T-helper 2 cell treated with Interferon-gamma antibody and Interleukin-4, amounts not matched to agents 5 μg/mL and 100 μg/mL, for 36 hours (primary cell): ENCODE measurements at regions not wholly inside any gene's neighbourhood (a gene's known extent, or its start where the extent isn't known, plus 50 kb on each side); places are given as distances from the start of the nearest gene placed in this dataset.

Experiments
- DNase-seq: peaks from one replicate; pipeline ENCODE4 v3.0.0; 2021; ENCODE audit warnings: low spot score
- H3K27ac Mint-ChIP-seq: one replicate; pipeline ENCODE4 v1.8.0; 2021; ENCODE audit warnings: mild to moderate bottlenecking, mixed read lengths
- H3K27me3 Mint-ChIP-seq: one replicate; pipeline ENCODE4 v1.8.0; 2021; ENCODE audit warnings: low read depth, mixed read lengths
- H3K36me3 Mint-ChIP-seq: one replicate; pipeline ENCODE4 v1.8.0; 2021; ENCODE audit warnings: low read depth, mixed read lengths
- H3K4me1 Mint-ChIP-seq: one replicate; pipeline ENCODE4 v1.8.0; 2021; ENCODE audit warnings: low read depth, mixed read lengths
- H3K4me3 Mint-ChIP-seq: one replicate; pipeline ENCODE4 v1.8.0; 2022; ENCODE audit warnings: mild to moderate bottlenecking, moderate library complexity, mixed read lengths
- H3K9me3 Mint-ChIP-seq: one replicate; pipeline ENCODE4 v1.8.0; 2021; ENCODE audit warnings: mixed read lengths

DNA sequence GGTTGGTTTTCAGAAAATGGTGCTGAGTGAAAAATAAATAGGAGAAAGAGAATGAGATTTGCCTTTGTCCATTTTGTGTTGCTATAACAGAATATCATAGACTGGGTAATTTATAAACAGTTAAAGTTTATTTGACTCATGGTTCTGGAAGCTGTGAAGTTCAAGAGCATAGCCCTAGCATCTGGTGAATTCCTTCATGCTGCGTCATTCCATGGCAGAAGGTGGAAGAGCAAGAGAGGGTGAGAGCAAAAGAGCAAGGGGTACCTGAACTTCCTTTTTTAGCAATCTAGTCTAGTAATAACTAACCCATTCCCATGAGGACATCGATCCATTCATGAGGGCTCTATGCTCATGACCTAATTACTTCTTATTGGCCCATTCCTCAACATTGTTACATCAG, 209.1 kb upstream of the ZP4 start:
- no peak for DNase-seq
- H3K4me3 Mint-ChIP-seq: no peak overlapping the region
- no peaks in the 10 kb centered on the region for H3K36me3 Mint-ChIP-seq
- H3K4me1 Mint-ChIP-seq: no peaks in the 10 kb centered on the region
- H3K9me3 Mint-ChIP-seq: peaks cover 16% of the 10 kb centered on the region
- H3K27ac Mint-ChIP-seq: no peak overlapping the region
- H3K27me3 Mint-ChIP-seq: no peaks in the 10 kb centered on the region

DNA sequence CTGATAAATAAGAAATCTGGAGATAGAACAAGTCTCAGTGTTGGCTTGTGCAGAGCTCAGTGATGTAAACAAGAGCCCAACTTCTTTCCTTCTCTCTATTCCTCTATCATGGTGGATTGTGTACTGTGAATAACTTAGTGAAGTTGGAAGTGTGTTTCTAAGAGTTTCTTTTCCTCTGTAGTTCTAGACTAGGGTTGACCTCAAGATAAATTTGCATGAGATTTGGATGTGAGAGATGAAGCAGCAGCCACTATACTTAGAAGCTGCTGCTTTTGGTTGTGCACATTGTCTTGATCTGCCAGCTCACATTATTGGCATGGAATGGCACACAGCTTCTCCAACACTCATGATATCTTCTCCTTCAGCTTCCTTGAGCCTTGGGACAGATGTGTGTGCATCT, 198.9 kb upstream of the ZP4 start:
- DNase-seq: no peak
- H3K9me3 Mint-ChIP-seq: peaks cover 15% of the 10 kb centered on the region
- H3K4me3 Mint-ChIP-seq: no peak overlapping the region
- H3K36me3 Mint-ChIP-seq: no peaks in the 10 kb centered on the region
- H3K4me1 Mint-ChIP-seq: no peaks in the 10 kb centered on the region
- H3K27me3 Mint-ChIP-seq: no peaks in the 10 kb centered on the region
- H3K27ac Mint-ChIP-seq: no peak overlapping the region

DNA sequence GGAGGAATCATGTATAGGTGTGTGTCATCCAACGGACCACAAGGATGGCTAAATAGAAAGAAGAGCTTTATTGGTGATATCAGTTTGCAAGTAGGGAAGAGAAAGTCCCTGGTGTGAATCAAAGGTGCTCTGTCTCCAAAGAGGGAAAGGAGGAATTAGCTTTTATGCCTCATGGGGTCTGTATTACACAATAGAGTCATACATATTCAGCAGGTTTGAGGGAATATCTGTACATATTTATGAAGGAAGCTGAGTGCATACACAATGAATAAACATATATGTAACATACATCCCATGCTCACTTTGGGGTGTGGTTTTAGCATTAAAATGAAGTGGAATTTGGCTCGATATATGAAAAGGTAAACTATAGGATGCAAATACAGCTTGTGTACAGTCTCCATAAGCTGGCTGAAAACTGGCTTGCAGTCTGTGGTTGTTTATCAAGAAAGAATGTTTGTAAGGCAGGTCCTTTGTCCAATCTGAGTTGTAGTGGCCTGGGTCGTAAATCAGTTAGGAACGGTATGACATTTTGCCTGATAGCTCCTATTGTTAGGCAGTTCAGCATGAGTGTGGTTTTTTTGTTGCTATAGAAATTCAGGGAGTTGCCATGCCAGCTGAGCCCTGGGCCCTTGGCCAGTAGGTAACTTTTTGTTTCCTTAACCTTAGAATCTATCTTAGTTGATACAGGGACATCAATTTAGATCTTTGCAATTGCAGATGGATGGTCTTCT, 198.0 kb upstream of the ZP4 start:
- Mint-ChIP-seq H3K27ac (no peak overlapping the region), H3K4me3 (no peak overlapping the region), H3K9me3 (peaks cover 15% of the 10 kb centered on the region), H3K27me3 (no peaks in the 10 kb centered on the region), H3K36me3 (no peaks in the 10 kb centered on the region), H3K4me1 (no peaks in the 10 kb centered on the region)
- no peak for DNase-seq

DNA sequence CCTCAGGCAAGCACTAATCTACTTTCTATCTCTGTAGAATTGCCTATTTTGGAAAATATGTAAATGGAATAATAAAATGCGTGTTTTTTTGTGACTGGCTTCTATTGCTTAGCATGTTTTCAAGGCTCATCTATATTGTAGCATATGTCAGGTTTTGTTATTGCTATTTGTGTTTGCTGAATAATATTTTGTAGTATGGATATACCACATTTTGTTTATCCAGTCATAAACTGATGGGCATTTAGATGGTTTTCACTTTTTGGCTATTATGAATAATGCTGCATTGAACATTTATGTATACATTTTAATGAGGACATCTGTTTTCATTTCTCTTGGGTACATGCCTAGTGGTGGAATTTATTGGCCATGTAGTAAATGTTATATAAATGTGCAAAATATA, 183.3 kb upstream of the ZP4 start:
- no peaks in the 10 kb centered on the region for H3K27me3 Mint-ChIP-seq
- H3K4me1 Mint-ChIP-seq: no peaks in the 10 kb centered on the region
- H3K27ac Mint-ChIP-seq: no peak overlapping the region
- H3K9me3 Mint-ChIP-seq: peaks cover 7% of the 10 kb centered on the region
- H3K4me3 Mint-ChIP-seq: no peak overlapping the region
- no peak for DNase-seq
- no peaks in the 10 kb centered on the region for H3K36me3 Mint-ChIP-seq

DNA sequence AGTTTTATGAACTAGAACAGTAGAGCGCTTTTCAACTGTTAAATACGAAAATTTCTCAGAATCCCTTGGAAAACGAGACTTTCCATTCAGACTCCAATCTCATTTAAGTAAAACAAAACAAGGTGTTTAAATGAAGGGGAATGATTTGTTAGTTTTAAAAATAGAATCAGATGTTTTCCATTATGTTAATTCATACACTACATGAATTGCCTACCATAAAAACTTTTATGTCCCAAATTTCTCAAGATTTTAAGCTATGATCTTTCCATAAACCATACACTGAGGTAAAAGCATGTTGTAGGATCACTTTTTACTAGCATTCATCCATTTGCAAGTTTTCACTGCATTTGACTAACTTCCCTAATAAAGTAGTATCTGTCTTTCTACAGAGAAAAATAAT, 180.3 kb upstream of the ZP4 start:
- Mint-ChIP-seq H3K4me3 (no peak overlapping the region), H3K36me3 (no peaks in the 10 kb centered on the region)
- DNase-seq: no peak

DNA sequence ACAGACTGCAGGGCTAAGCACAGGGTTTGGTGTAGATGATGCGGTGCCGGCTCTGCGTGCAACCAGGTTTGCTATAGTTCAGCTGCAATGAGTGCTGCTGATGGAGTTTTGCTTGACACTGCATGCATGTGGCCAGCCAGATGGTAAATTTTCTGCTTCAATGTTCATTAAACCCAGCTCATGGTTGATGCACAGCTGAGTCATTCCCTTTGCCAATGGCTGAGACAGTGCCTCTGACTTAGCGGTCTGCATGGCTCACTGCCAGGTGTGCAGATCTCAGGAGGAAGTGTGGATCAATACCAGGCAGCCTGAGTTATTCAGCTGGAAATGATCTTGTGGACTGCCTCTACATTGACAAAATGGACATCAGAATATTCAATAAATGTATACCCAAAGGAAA, 172.7 kb upstream of the ZP4 start:
- Mint-ChIP-seq H3K36me3 (no peaks in the 10 kb centered on the region), H3K27me3 (no peaks in the 10 kb centered on the region), H3K27ac (no peak overlapping the region), H3K9me3 (peaks cover 19% of the 10 kb centered on the region), H3K4me3 (no peak overlapping the region), H3K4me1 (no peaks in the 10 kb centered on the region)
- no peak for DNase-seq

More for the DNA sequence above, 180.3 kb upstream of the ZP4 start:
- Mint-ChIP-seq H3K27me3 (no peaks in the 10 kb centered on the region), H3K4me1 (no peaks in the 10 kb centered on the region), H3K9me3 (peaks cover 4% of the 10 kb centered on the region), H3K27ac (no peak overlapping the region)

DNA sequence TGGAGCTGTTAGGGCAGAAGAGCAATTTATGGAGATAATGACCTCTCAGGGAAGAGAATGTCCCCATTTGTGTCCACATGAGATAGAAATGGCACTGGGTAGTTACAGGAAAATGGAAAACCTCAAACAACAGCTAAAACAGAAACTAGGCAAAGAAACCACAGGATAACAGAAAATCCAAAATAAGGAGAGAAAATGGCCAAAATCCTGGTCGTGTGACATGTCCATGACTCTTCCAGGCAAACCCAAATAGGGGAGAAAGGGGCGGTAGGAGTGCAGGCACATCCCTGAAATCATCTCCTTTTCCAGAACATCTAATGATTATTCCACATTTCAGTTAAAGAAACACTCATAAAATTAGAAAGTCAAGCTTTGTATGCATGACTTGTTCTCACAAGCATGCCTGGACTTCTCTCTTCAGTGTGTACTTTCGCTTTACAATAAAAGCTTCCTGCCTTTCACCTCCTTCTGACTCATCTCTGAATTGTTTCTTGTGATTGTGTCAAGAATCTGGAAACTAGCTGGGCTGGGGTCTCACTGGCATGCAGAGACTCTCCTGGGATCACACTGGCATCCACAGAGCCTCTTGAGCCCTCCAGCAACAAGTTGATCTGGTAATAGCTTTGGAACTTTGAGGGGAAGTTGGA, 171.4 kb upstream of the ZP4 start:
- H3K36me3 Mint-ChIP-seq: no peaks in the 10 kb centered on the region
- no peaks in the 10 kb centered on the region for H3K4me1 Mint-ChIP-seq
- H3K9me3 Mint-ChIP-seq: peaks cover 22% of the 10 kb centered on the region
- DNase-seq: no peak
- H3K4me3 Mint-ChIP-seq: no peak overlapping the region
- H3K27me3 Mint-ChIP-seq: no peaks in the 10 kb centered on the region
- no peak overlapping the region for H3K27ac Mint-ChIP-seq

DNA sequence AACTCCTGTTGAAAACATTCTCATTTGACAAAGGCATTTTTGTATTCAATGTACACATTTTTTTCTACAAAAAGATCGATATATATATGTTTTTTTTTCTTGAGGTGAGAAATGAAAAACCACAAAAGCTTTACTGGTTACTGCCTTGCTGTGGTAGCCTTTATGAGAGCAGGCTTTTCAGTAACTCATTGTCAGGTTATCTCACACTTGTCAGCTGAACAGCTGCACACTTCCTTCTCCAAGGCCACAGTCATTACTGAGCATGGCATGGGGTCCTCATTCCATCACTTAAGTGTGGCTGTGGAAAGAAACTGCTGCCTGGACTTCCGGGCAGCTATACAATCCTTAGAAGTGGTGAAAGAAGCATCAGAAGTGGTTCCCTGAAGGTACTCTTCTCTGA, 169.3 kb upstream of the ZP4 start:
- H3K9me3 Mint-ChIP-seq: peaks cover 27% of the 10 kb centered on the region
- no peaks in the 10 kb centered on the region for H3K4me1 Mint-ChIP-seq
- no peaks in the 10 kb centered on the region for H3K36me3 Mint-ChIP-seq
- no peak overlapping the region for H3K4me3 Mint-ChIP-seq
- no peaks in the 10 kb centered on the region for H3K27me3 Mint-ChIP-seq
- no peak for DNase-seq
- no peak overlapping the region for H3K27ac Mint-ChIP-seq

DNA sequence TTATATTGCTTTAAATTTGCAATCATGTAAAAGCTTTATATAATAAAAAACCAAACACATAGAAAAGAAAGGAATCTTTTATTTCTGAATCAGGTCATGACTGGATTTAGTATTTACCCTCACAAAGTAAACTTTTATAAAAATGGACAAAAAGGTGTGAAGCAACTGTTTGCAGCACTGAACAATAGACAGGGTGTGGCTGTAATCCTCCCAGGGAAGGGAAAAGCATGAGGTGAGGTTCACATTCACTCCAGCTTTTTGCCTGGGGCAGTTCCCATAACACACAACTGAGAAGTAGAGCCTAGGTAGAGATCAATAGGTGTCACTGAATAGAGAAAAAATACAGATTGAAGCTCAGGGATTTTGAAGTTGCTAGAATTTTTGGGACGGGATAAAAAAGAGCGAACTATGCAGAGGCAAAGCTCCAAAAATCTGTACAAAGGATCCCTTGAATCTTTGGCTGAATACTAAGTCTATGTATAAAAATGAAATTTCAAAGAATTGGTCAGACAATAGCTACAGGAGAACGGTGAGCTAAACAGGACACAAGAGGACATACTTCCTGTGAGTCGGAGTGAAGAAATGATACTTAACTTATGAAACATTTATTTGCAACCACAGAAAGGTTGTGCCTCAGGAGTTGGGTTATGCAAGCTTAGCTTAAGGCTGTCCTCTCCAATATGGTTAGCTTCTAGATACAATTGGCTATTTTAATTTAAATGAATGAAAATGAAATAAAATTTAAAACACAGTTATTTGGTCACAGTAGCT, 162.0 kb upstream of the ZP4 start:
- no peaks in the 10 kb centered on the region for H3K27me3 Mint-ChIP-seq
- H3K27ac Mint-ChIP-seq: no peak overlapping the region
- H3K4me1 Mint-ChIP-seq: no peaks in the 10 kb centered on the region

DNA sequence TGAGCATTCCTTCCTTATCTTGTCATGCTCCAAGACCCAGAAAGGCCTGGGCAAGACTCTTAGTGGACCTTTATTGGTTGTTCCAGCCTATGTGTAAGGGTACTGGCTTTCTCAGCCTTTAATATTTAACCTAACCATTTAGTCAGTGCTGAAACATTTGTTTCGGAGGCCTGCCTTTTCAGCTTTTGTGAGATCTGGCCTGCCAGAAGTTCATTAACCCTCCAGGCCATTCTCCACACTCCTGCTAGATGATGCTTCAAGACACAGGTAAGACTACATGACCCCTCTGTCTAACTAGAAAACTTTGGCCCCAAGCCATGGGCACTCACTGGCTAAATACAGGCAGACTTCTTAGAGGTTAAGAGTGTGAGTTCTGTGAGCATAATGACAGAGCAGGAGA, 138.4 kb upstream of the ZP4 start:
- Mint-ChIP-seq H3K36me3 (no peaks in the 10 kb centered on the region), H3K27ac (no peak overlapping the region), H3K4me1 (no peaks in the 10 kb centered on the region), H3K9me3 (peaks cover 34% of the 10 kb centered on the region), H3K4me3 (no peak overlapping the region), H3K27me3 (no peaks in the 10 kb centered on the region)
- no peak for DNase-seq

More for the DNA sequence above, 162.0 kb upstream of the ZP4 start:
- H3K36me3 Mint-ChIP-seq: no peaks in the 10 kb centered on the region
- peaks cover 12% of the 10 kb centered on the region for H3K9me3 Mint-ChIP-seq
- H3K4me3 Mint-ChIP-seq: no peak overlapping the region
- DNase-seq: no peak

DNA sequence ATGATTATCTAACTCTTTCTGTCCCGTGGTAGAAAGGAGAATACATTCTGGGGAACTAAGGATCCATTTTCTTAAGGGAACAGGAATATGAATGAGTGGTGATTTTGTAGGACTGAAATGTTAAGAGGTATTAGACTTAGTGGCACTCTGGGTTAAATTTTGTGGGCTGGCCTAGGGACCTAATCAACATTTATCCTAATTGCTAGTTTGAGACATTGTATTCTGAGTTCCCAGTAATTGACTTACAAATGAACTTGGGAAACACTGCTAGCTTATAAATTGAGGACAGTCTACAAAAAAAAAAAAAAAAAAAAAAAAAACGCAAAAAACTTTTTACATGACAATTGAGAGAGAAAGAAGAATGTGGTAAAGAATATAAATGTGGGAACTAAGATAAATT, 136.6 kb upstream of the ZP4 start:
- no peaks in the 10 kb centered on the region for H3K27me3 Mint-ChIP-seq
- no peak for DNase-seq
- no peaks in the 10 kb centered on the region for H3K4me1 Mint-ChIP-seq
- H3K4me3 Mint-ChIP-seq: no peak overlapping the region
- H3K9me3 Mint-ChIP-seq: peaks cover 19% of the 10 kb centered on the region
- no peaks in the 10 kb centered on the region for H3K36me3 Mint-ChIP-seq
- H3K27ac Mint-ChIP-seq: no peak overlapping the region

DNA sequence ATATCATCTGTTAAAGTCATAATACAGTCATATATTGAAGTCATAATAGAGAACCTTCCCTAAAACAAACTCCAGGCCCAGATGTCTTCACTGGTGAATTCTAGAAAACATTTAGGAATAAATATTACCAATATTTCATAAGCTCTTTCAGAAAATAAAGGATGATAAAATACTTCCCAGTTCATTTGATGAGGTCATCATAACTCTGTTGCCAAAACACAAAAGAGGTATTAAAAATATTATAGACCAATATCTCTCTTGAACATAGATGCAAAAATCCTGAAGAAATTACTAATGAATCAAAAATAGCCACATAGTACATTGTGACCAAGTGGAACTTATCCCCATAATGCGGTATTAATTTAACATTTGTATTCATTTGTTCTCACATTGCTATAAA, 132.4 kb upstream of the ZP4 start:
- Mint-ChIP-seq H3K4me3 (no peak overlapping the region), H3K9me3 (peaks cover 14% of the 10 kb centered on the region), H3K36me3 (no peaks in the 10 kb centered on the region), H3K4me1 (no peaks in the 10 kb centered on the region), H3K27me3 (no peaks in the 10 kb centered on the region), H3K27ac (no peak overlapping the region)
- no peak for DNase-seq

DNA sequence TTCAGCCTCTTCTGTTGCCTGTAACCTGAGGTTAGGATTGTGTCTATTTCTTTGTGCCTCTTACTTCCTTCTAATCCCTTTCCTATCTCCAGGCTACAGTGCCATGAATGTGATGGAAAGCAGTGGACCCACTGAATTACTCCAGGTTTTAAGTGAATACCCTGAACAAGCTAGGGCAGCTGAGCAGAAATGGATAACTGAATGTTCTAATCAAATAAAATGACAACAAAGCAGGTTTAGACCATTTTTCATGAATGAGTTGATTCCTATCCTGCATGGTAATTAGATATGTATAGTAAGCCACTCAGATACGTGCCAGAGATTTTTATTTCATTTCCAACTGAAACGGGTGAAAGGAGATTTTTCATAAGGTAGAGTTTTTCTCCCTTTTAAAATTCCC, 127.5 kb upstream of the ZP4 start:
- no peak for DNase-seq
- H3K27ac Mint-ChIP-seq: no peak overlapping the region
- no peaks in the 10 kb centered on the region for H3K36me3 Mint-ChIP-seq
- H3K4me3 Mint-ChIP-seq: no peak overlapping the region
- H3K4me1 Mint-ChIP-seq: no peaks in the 10 kb centered on the region
- no peaks in the 10 kb centered on the region for H3K27me3 Mint-ChIP-seq
- H3K9me3 Mint-ChIP-seq: peaks cover 30% of the 10 kb centered on the region

DNA sequence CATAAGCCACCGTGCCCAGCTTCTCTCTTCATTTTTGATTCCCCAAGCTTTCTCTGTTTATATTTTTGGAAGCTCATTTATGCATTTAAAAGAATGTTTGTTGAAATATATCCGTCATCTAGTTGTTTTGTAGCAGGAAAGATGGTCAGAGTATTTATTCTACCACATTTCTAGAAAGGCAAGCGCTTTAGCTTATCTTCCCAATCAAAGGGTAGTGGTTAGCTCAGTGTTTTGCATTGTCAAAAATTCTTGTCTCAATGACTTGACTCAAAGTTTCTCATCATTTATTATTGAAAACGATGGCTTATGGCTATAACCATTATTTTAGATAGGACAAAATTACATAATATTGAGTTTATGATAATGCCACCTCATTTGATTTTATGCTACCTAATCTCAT, 116.1 kb upstream of the ZP4 start:
- DNase-seq: no peak
- no peaks in the 10 kb centered on the region for H3K27me3 Mint-ChIP-seq
- no peaks in the 10 kb centered on the region for H3K36me3 Mint-ChIP-seq
- H3K27ac Mint-ChIP-seq: no peak overlapping the region
- H3K4me3 Mint-ChIP-seq: no peak overlapping the region
- peaks cover 4% of the 10 kb centered on the region for H3K9me3 Mint-ChIP-seq
- no peaks in the 10 kb centered on the region for H3K4me1 Mint-ChIP-seq
